ENCODE measurements at regions not wholly inside any gene's neighbourhood (a gene's known extent, or its start where the extent isn't known, plus 50 kb on each side); places are given as distances from the start of the nearest gene placed in this dataset.

- DNase-seq = no peak
Observed at GRCh38 chr2:144071461-144071860, 448.5 kb downstream of the ZEB2 start.

- no peak for DNase-seq
Observed at GRCh38 chr2:144067506-144067905, 452.4 kb downstream of the ZEB2 start.

GRCh38 chr2:144063602-144064001, 456.3 kb downstream of the ZEB2 start:
- no peak for DNase-seq

- DNase-seq = no peak
Observed at GRCh38 chr2:144054911-144055310, 465.0 kb downstream of the ZEB2 start.

- DNase-seq = no peak
Observed at GRCh38 chr2:144052083-144052482, 467.8 kb downstream of the ZEB2 start.

- DNase-seq = no peak
Observed at GRCh38 chr2:144049137-144049536, 470.8 kb downstream of the ZEB2 start.

GRCh38 chr2:144048631-144049060, 471.3 kb downstream of the ZEB2 start:
- no peak for DNase-seq

- DNase-seq = no peak
Observed at GRCh38 chr2:144042751-144043150, 477.2 kb downstream of the ZEB2 start.

- DNase-seq = no peak
Observed at GRCh38 chr2:144041612-144042011, 478.3 kb downstream of the ZEB2 start.

GRCh38 chr2:144040834-144041233, 479.1 kb downstream of the ZEB2 start:
- DNase-seq = no peak

- DNase-seq = no peak
Observed at GRCh38 chr2:144032566-144032965, 487.4 kb downstream of the ZEB2 start.

GRCh38 chr2:144030791-144031190, 489.1 kb downstream of the ZEB2 start:
- DNase-seq = no peak

- DNase-seq = no peak
Observed at GRCh38 chr2:144027593-144027992, 492.3 kb downstream of the ZEB2 start.

- DNase-seq = no peak
Observed at GRCh38 chr2:144026753-144027152, 493.2 kb downstream of the ZEB2 start.

- no peak for DNase-seq
Observed at GRCh38 chr2:144020047-144020446, 499.9 kb downstream of the ZEB2 start.

GRCh38 chr2:144015655-144016245, 504.2 kb downstream of the ZEB2 start:
- DNase-seq = no peak

GRCh38 chr2:144015036-144015435, 504.9 kb downstream of the ZEB2 start:
- no peak for DNase-seq

- no peak for DNase-seq
Observed at GRCh38 chr2:144014103-144014502, 505.8 kb downstream of the ZEB2 start.

GRCh38 chr2:144012304-144012703, 507.6 kb downstream of the ZEB2 start:
- no peak for DNase-seq

GRCh38 chr2:144011553-144011952, 508.4 kb downstream of the ZEB2 start:
- DNase-seq = no peak

- DNase-seq = no peak
Observed at GRCh38 chr2:144011098-144011497, 508.8 kb downstream of the ZEB2 start.

GRCh38 chr2:144010096-144010836, 509.7 kb downstream of the ZEB2 start:
- DNase-seq = no peak

- DNase-seq = no peak
Observed at GRCh38 chr2:144006139-144006538, 513.8 kb downstream of the ZEB2 start.

GRCh38 chr2:144004742-144005141, 515.2 kb downstream of the ZEB2 start:
- no peak for DNase-seq
